Uterus (tissue), 2 donors: ENCODE measurements at regions not wholly inside any gene's neighbourhood (a gene's known extent, or its start where the extent isn't known, plus 50 kb on each side); places are given as distances from the start of the nearest gene placed in this dataset.

Experiments used
- POLR2A ChIP-seq, 2 donors: fragments of 450-650 bp; IDR thresholded peaks; one replicate each; pipeline ENCODE4 v1.6.1; 2016; ENCODE audit warnings: antibody characterized with exemption in 2 of 2, mild to moderate bottlenecking in 1 of 2, moderate library complexity in 1 of 2
- TF ChIP-seq, protein P1 (sequence below), 4 experiments: fragments of 200-600 bp in 2 of 4; fragments of 450-650 bp in 2 of 4; sonication (generic) in 2 of 4; IDR thresholded peaks; one replicate each; pipeline ENCODE4 v1.5.1; 2016 to 2019; ENCODE audit warnings: antibody characterized with exemption in 4 of 4, mild to moderate bottlenecking in 2 of 4, moderate library complexity in 1 of 4

DNA sequence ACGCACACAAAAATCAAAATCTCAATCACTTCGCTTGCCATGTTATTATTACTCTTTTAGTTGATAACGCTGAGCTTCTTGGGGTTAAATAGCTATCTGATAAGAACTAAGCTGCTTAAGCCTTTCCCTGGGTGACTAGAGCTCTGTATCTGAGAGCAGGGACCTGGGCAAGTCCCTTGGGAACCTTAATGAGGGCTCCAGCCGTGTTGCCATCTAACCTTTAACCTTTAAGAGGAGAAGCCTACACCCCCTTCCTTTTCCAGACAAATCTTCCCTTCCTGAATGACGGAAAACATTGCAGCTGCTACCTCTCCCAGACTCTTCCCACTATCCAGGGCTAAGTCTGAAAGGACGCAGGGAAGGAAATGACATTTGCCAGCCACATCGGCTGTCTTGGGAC lies 216.5 kb upstream of the RAI14 start:
- TF ChIP-seq, protein P1, sequence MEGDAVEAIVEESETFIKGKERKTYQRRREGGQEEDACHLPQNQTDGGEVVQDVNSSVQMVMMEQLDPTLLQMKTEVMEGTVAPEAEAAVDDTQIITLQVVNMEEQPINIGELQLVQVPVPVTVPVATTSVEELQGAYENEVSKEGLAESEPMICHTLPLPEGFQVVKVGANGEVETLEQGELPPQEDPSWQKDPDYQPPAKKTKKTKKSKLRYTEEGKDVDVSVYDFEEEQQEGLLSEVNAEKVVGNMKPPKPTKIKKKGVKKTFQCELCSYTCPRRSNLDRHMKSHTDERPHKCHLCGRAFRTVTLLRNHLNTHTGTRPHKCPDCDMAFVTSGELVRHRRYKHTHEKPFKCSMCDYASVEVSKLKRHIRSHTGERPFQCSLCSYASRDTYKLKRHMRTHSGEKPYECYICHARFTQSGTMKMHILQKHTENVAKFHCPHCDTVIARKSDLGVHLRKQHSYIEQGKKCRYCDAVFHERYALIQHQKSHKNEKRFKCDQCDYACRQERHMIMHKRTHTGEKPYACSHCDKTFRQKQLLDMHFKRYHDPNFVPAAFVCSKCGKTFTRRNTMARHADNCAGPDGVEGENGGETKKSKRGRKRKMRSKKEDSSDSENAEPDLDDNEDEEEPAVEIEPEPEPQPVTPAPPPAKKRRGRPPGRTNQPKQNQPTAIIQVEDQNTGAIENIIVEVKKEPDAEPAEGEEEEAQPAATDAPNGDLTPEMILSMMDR (IDR thresholded peaks at IDR 0.05) = no peak
- TF ChIP-seq POLR2A (IDR thresholded peaks at IDR 0.05) = no peak
